CD4-positive, alpha-beta T cell treated with Interleukin-1 beta for 1 hour (primary cell): ENCODE measurements at regions not wholly inside any gene's neighbourhood (a gene's known extent, or its start where the extent isn't known, plus 50 kb on each side); places are given as distances from the start of the nearest gene placed in this dataset.

Experiments used
- DNase-seq, 2 donors: peaks; one replicate each; pipeline ENCODE4 v3.0.0-alpha.2; 2020 to 2022

DNA sequence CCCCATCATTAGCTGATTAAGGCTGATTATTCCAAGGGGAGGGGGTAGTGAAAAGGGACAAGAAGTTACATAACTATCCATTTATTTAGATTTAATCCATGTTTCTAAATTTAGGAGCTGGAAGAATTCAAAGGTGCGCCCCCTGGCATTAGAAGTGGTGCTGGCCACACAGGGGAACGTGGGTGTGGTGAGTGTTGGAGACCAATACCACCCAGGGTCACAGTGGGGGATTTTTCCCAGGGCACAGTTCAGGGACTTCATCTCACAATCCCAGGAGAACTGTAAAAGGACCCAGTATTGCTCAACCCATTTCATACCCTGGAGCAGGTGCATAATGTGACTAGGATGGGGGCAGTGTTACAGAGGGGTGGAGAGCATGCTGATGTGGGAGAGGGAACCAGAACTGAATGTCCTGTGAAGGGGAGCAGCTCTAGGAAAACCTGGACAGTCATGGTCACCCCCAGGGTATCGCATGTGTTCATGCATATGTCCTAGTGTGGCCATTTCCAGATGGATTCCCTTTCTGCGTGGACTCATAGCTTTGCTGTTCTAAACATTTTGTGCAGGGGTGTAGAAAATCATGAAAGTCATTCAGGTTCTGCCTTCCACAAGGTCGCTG lies 110.3 kb downstream of the LSM3 start:
- DNase-seq, result no peak

DNA sequence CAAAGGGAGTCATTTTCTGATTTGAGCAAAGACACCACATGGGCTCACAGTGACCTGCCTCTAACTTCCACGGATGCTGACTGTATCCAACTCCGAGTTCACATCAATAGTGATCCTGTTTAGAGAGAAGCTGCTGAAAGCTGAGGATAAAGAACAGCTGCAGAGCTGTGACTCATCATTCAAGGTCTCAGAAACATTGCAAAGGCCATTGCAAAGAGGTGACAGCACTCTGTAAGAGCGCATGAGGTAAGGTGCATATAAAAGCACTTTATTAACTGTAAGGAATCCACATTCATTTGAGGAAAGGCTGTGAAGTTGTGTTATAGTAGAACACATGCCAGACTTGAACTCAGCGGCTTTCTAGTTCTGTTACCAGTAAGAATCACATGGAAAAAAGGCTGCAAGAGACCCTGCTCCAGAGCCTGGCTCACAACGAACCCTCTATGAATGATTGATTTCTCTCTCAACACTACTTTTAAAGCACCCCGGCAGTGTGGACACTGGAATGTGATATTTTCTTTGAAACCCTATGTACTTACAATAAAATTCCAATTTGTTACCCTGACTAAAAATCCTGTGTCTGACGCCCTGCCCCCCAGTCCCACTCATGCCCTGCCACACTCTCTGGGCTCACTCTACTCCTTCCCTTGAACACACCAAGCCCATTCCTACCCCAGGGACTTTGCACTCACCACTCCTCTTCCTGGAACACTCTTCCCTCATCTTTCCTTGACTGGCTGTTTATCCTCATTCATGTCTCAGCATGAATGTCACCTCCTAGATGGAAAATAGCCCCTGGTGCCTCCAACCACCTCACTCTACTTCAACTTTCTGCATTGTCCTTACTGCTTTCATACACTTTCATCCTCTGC lies 111.2 kb downstream of the LSM3 start:
- no peak for DNase-seq

DNA sequence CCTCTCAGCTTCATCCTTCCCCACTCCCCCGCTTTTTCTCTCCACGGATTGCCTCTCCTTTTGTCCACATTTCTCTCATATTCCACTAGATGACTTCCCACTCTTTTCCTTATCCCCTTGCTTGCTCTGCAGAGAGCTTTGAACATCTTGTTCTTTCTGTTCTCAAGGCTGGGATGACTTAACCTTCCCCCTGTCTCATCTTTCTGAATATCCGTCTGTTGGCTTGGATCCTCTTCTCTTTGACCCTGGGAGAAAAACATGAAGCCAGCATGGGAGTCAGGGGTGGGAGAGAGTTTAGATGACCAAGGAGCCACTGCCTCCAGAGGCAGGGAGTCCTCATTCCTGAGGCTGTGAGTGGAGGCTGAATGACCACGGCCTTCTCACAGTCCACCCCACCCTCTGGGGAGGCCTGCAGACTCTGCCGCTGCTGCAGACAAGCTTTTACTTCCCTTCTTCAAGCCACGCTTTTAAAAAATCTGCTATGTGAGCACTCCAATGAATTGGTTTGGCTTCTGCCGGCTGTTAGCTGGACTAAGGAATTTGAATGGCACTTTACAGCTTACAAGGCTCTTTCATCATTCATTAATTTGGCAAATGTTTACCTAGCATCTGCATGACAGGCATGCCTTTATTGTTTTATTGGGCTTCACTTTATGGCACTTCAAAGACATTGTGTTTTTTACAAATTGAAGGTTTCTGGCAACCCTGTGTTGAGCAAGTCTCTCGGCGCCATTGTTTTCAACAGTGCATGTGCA lies 111.6 kb upstream of the SLC6A6 start:
- no peak for DNase-seq

DNA sequence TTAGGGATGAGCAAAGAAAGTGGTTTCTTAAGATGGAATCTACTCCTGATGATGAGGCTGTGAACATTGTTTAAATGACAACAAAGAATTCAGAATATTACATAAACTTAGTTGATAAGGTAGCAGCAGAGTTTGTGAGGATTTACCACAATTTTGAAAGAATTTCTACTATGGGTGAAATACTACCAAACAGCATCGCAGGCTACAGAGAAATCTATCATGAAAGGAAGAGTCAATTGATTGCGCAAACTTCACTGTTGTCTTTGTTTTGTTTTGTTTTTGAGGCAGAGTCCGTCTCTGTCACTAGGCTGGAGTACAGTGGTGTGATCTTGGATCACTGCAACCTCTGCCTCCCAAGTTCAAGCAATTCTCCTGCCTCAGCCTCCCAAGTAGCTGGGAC lies 107.4 kb upstream of the SLC6A6 start:
- no peak for DNase-seq

DNA sequence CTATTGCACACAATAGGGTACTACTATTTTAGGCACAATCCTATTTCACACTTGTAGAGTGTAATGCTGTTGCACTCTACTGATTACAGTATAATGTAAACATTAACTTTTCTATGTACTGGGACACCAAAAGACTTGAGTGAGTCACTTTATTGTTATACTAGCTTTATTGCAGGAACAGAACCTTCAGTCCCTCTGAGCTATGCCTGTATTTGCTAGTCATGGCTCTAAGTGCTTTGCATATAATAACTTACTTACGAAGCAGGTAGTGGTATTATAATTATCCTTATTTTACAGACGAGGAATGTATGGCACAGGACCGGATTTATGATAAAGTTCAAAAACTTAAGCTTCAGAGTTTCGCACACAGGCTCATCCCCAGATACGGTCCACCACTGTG lies 106.6 kb upstream of the SLC6A6 start:
- no peak for DNase-seq

DNA sequence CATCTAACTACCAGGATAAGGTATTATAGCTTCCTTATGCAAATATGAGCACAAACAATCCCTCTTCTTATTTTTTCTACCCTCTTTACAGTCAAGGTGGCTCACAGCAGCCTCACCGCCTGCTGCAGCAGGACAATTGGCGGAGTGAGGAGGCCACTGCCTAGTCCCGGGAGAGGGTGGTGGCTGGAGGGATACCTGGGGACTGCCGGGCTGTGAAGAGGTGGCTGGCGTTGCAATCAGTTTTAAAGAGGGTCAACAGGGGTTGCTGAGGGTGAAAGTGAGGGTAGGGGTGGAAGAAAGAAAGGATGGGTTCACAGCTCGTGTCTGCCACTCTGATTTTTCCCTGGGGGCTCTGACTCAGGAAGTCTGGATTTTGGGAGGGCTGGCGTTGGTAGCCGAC lies 105.1 kb upstream of the SLC6A6 start:
- DNase-seq, result no peak

DNA sequence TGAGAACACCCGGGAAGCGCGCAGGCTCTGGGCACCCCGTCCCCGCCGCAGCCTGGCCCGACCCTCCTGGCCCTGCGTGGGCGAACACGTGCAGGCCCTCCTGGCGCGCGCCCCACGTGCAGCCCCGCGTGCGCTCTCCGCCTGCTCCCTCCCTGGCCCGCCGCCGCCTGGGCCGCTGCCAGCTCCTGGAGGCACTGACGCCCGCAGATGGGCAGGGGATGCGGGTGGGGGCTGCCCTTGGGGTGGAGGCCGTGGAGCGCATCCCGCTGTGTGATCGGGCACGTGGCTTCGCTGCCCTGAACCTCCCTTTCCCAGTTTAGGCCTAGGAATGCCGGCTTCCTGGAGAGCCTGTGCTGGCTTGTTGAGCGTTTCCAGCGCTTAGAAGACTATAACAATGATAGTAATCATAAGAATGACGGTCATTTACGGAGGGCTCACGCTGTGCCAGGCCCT lies 104.6 kb upstream of the SLC6A6 start:
- DNase-seq, result no peak

DNA sequence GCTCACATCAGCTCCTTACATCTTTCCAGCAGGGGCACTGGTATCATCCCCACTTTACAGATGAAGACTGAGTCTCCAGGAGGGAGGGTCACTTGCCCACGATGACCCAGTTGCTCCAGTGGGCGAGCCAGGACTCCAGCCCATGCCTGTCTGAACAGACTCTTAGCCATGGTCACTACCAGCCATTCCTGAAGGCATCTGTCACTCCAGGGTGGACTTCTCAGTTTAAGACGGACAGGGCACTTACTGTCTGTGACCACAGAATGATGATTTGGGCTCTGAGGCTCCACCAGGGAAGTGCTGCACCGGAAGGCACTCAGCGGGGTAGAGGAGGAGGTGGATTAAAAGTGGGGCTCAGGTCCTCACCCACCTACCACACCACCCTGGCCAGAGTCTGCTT lies 104.0 kb upstream of the SLC6A6 start:
- no peak for DNase-seq

DNA sequence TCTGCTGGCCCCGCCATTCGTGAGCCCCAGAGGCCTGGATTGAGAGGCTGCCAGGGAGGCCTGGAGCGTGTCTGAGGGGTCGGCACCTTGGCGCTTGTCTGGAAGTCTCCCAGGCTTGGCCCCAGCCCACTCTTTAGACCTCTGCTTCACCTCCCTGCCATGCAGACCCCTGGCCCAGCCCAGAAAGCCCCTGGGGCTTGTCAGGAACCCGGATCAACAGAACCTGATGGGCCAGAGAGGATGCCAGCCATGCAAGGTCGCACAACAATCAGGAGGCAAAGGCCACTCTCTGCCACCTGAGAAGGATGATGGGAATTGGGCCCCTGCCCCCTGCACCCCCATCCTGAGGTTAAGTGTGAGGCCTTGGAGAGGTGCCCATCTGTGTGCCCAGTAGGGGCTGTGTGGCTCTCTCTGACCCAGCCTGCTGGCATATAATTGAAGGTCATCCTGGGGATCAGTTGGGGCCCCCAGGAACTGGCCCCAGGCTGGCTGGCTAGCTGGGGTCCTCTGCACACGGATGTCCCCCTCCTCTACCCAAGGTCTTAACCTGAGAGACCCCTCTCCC lies 103.3 kb upstream of the SLC6A6 start:
- DNase-seq, result no peak

DNA sequence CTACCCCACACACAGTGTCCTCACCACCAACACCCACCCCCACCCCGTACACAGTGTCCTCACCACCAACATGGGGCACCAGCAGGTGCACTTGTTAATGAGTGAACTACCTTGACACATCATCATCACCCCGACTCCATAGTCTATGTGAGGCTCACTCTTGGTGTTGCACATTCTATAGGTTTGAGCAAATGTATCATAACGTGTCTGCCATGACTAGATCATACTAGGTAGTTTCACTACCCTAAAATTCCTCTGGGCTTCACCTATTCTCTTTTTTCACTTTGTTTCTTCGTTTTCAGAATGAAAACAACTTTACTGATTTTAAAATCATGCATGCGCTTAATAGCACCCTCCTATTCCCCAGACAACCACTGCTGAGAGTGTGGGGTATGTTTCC lies 102.6 kb upstream of the SLC6A6 start:
- no peak for DNase-seq

DNA sequence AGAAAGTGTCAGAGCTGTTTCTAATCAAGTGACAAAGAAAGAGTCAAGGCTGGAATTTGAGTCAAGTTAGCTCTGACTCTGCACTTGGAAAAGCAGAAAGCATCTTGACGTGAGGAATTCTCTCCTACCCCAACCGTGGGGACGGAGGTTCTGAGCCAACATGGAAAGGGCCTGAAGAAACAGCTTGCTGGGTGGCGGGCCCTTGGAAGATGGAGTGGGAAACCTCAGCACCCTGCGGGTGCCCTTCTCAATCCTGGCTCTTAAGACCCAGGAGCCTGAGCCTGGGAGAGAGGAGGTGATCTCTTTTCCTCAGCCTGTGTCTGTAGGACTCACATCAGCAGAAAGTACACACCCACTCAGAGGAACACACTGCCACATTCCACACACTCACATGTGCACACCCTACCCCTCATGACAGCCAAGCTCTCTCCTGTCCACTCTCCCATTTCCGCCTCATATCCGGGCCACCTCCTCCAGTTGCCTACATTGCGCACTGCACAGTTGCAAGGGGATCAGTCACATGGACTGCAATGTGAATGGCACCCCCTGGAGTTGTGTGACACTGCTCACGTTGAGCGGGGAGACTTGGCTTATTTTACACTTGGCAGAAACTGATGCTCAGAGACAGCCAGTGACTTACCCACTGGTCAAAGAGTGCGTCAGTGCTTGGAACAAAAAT lies 101.5 kb upstream of the SLC6A6 start:
- no peak for DNase-seq

DNA sequence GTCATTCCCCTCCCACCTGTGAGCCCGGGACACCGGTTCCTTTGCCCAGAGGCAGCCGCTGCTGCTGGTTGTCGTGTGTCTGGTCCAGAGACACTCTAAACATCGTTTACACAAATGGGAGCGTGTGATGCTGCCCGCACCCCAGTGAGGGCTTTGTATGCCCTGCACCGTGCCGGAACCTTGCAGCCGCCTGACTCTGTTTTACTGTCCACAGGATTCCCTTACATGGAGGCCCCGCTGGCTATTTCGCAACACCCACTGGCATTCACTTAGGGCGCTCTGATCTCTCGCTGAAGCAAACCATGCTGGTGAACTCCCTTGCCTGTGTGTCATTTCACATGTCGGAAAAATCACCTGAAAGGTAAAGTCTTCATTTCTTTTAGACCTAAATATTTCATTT lies 100.8 kb upstream of the SLC6A6 start:
- DNase-seq, result no peak

DNA sequence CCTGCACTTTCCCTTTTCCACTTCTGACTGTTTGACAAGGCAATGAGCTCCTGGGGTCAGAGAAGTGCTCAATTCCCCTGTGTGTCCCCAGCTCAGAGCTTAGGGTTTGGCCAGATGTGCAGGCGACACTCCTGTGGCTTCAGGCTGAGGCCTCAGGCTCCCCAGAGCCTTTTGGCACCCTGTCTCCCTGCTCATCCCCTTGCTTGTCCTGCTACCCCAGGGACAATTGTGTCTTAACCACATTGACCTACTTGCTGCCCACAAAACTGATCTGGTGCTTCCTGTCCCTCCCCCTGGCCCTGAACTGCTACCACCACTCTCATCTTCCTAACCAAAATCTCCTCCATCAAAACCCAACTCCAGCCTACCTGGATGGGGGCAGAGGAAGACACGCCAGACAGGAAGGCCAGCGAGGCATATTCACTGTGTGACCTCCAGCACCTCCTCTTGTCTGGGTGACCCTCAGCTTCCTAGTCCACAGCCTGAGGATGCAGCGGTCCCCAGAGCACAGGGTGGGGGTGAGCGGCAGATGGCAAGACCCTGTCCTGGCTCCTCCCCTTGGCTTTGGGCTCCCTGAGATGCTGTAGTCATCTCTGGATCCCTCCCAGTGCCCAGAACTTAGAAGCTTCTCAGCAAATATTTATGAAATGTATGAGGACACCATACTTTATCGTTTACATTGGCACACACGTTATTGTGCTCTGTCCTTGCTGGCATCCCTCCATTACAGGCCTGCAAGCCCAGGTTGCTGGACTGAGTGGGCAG lies 98.9 kb upstream of the SLC6A6 start:
- DNase-seq, result no peak

DNA sequence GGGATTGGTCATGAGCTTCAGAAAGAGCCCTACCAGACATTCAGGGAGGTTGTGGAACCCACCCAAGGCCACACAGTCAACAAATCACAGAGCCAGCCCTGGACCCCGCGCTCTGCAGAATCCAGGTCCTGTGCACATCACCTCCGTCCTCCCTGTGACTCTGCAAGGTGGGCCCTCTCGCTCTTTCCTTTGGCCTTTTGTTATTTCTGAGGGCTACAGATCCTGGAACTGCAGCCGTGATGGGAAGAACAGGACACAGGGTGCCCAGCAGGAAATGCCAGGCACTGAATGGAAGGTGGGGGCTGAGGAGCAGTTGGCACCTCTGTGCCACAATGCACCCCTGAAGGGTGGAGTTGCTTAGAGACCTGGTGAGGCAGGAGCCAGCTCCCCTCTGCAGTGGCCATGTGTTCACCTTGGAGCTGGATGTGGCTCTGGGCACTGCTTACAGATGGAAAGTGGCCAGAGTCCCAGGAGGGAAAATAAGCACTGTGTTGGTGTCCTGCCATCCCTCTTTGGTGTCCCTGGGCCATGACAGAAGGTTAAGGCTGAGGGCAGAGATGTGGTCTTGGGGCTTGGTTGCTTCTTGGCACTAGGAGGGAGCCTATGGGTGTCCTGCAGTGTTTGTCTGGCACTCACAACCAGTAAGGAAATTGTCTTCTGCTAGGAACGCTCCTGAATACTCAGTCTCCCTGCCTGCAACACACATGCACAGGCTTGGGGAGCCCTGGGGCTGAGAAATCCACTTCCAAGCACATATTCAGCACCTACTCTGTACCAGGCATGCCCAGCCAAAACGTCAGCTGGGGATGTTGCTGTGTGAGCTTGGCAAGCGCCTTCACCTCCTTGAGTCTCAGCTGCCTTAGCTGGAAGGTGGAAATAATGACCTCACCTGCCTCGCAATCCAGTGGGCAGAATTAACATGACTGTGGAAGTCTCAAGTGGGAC lies 98.0 kb upstream of the SLC6A6 start:
- DNase-seq, result no peak

DNA sequence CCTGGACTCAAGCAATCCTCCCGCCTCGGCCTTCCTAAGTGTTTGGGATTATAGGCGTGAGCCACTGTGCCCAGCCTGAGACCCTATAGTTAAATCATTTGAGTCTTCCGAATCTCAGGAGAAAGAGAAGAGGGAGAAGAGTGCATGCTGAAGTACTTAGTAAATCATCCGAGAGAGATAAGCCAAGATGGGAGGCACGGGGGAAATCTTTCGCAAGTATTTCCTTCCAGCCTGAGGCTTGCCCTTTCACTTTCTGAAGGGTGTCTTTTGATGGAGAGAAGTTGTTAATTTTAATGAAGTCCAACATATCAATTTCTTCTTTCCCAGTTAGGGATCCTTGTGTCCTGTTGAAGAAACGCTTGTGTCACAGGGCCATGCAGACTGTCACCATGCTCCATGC lies 97.1 kb upstream of the SLC6A6 start:
- DNase-seq, result no peak

DNA sequence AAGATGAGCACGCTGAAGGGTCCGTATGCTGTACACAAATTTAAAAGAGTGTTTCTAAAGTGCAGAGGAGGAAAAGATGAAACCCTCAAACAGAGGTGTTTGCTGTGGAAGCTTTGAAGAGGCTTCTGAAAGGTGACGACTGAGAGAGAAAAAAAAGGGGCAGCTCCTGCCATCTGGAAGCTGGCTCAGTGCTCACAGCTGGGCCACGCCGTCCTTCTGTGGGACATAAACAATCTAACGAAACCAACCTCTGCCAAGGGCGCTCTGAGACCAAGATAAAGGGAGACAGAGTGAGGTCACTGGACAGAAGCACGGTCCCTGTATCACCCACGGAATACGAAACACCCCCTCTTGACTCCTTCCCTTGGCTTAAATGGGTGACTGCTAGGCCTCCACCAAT lies 96.3 kb upstream of the SLC6A6 start:
- no peak for DNase-seq

DNA sequence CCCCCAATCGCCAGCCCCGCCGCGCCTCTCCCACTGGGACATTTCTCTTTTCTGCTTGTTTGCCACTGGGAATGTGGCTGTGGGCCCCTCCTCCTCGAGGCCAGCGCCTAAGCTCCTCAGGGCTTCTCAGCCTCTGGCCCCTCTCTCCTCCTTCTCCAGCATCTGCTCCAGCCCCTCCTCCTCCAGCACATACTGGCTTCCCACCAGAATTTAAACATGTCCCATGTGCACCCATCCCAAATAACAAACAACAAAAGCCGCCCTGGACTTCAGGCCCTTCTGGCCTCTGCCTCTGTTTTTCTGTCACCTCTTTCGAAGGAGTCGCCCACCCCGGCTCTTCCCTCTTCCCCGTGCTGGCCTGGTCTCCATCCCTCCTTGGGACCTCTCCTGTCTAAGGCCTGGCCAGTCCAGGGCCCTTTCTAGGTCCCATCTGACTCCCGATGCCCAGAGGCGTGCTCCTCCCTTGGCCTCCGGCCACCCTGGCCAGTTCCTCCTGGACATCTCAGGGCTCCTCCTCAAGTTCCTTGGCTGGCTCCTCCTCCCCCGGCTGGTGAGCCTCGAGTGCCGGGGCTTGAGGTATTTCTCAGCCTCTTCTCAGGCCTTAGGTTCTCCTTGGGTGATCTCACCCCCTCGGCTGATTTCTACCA lies 94.6 kb upstream of the SLC6A6 start:
- DNase-seq, result no peak

DNA sequence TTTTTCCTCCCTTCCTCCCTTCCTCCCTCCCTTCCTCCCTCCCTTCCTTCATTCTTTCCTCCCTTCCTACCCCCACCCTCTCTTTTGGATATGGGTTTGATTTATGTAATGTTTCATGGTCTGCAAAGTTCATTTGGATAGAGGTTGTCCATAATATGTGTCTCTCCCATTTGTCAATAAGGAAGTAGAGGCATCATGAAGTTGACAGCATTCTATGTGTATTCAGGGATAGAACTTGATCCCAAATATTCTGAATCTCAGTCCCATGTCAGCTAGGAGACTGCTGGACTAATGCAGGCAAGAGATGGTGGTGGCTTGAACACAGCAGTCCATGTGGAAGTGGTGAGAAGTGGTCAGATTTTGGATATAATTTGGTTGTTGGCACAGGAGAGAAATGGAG lies 90.7 kb upstream of the SLC6A6 start:
- DNase-seq, result no peak

DNA sequence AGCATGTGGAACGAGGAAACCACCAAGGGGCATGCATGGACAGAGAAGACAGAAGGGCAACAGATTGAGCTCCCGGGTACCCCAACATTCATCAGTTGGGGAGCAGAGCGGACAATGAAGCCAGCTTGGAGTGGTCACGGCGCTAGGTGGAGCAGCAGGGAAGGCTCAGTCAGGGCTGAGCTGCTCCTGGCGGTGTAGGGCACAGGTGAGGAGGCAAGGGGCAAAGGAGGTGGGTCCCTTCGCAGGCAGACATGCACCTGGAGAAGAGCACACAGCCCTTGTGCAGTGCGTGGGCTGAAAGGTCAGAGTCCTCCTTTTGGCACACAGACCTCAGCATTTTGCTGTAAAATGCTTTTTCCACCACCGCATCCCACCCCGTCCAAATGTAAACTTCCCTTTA lies 90.0 kb upstream of the SLC6A6 start:
- DNase-seq, result no peak

DNA sequence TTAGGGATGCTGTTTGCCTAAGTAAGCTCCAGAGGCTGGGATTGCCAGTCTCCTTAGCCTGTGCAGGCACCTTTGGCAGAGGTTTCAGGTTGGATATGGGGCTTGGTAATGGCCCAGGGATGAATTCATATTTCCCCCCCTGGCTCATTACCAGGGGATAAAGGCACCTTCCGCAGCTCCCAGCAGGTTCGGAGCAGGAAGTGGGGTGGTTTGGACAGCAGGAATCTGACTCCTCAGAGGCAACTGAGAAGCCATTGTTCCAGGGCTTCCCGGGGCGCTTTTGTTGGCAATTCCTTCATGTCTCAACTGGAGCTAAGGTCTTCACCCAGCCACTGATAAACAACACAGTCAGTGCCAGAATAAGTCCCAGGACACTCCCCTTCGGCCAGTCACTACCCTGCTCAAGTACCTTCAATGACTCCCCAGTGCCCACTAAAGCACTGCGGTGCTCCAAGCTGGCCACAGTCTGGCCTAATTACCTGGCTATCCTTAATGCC lies 85.3 kb upstream of the SLC6A6 start:
- no peak for DNase-seq
